ENCODE measurements at regions not wholly inside any gene's neighbourhood (a gene's known extent, or its start where the extent isn't known, plus 50 kb on each side); places are given as distances from the start of the nearest gene placed in this dataset.
"Not testable (repeated sequence)": the region's sequence is repeated elsewhere in the genome, so short reads cannot be mapped to it uniquely, and the experiment has no call there.

DNA sequence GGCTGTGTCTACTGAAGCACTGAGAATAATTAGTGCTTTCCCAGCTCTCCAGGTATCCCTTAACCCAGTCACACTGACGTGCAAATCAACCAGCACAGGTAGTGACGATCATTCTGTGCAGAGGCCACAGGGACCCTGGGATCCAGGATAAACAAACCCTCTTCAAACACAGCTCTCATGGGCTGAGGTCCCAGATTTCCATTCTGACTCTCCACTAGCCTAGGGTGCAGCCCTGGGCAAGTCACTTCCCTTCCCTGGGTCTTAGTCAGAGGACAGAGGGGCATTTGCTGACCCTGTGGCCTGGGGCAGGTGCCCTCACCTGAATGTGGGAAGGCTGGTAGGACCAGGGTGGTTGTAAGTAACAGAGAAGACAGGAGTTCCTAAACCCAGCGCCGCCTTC lies 724.7 kb downstream of the MATN1 start:
- intact Hi-C loops (cut with micrococcal nuclease; ENCODE audit: unreplicated experiment): no loop called here
- H3K27me3 Mint-ChIP-seq (ENCODE audit: insufficient read depth, unreplicated experiment): no peaks in the 10 kb centered on the region
- no peaks in the 10 kb centered on the region for H3K4me1 ChIP-seq
- TF ChIP-seq, protein P1, sequence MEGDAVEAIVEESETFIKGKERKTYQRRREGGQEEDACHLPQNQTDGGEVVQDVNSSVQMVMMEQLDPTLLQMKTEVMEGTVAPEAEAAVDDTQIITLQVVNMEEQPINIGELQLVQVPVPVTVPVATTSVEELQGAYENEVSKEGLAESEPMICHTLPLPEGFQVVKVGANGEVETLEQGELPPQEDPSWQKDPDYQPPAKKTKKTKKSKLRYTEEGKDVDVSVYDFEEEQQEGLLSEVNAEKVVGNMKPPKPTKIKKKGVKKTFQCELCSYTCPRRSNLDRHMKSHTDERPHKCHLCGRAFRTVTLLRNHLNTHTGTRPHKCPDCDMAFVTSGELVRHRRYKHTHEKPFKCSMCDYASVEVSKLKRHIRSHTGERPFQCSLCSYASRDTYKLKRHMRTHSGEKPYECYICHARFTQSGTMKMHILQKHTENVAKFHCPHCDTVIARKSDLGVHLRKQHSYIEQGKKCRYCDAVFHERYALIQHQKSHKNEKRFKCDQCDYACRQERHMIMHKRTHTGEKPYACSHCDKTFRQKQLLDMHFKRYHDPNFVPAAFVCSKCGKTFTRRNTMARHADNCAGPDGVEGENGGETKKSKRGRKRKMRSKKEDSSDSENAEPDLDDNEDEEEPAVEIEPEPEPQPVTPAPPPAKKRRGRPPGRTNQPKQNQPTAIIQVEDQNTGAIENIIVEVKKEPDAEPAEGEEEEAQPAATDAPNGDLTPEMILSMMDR (IDR thresholded peaks at IDR 0.05; ENCODE audit: insufficient read depth in 1 of 2, low read depth in 1 of 2, low read length in 1 of 2, severe bottlenecking in 1 of 2, unreplicated experiment in 1 of 2): no peak
- BruUV-seq (replicated peaks): no TSS peak
- no peaks in the 10 kb centered on the region for H3K27me3 ChIP-seq (replicated peaks; ENCODE audit: control insufficient read depth, insufficient read depth, low read length)
- no peaks in the 10 kb centered on the region for H3K4me1 Mint-ChIP-seq (ENCODE audit: low read depth, unreplicated experiment)
- CTCF ChIA-PET: no interaction called here
- POLR2A ChIA-PET: no interaction called here
- no peak overlapping the region for H3K4me3 Mint-ChIP-seq (ENCODE audit: unreplicated experiment)
- DNase-seq: no peak
- no peak overlapping the region for H3K4me3 ChIP-seq (ENCODE audit: low read depth, low read length)
- no peaks in the 10 kb centered on the region; the same call in 1 of the 2 replicates for H3K9me3 ChIP-seq
- no peaks in the 10 kb centered on the region for H3K36me3 ChIP-seq (ENCODE audit: control insufficient read depth, insufficient read depth, low read length)
- peaks cover 11% of the 10 kb centered on the region for H3K9me3 Mint-ChIP-seq (ENCODE audit: unreplicated experiment)
- H3K27ac Mint-ChIP-seq (ENCODE audit: unreplicated experiment): no peak overlapping the region
- H3K36me3 Mint-ChIP-seq (ENCODE audit: insufficient read depth, unreplicated experiment): no peaks in the 10 kb centered on the region

DNA sequence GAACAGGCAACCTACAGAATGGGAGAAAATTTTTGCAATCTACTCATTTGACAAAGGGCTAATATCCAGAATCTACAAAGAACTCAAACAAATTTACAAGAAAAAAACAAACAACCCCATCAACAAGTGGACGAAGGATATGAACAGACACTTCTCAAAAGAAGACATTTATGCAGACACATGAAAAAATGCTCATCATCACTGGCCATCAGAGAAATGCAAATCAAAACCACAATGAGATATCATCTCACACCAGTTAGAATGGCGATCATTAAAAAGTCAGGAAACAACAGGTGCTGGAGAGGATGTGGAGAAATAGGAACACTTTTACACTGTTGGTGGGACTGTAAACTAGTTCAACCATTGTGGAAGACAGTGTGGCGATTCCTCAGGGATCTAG lies 725.6 kb downstream of the MATN1 start:
- CTCF ChIA-PET: not testable (repeated sequence)

DNA sequence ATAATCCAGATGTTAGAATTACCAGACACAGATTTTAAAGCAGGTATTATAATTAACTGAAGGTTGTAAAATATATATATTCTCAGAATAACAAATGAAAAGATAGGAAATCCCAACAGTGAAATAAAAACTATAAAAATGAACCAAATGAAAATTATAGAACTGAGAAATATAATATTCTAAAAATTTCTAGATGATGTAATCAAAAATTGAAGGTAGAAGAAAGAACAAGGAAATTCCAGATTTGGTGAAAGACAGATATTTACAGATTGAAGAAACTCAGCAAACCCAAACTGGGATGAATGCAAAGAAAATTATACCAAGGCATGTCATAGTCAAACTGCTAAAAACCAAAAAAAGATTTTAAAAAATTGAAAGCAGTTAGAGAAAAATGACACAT lies 729.4 kb downstream of the MATN1 start:
- Mint-ChIP-seq H3K27me3 (ENCODE audit: insufficient read depth, unreplicated experiment) (no peaks in the 10 kb centered on the region), H3K4me1 (ENCODE audit: low read depth, unreplicated experiment) (no peaks in the 10 kb centered on the region), H3K9me3 (ENCODE audit: unreplicated experiment) (peaks cover 36% of the 10 kb centered on the region), H3K4me3 (ENCODE audit: unreplicated experiment) (no peak overlapping the region), H3K36me3 (ENCODE audit: insufficient read depth, unreplicated experiment) (no peaks in the 10 kb centered on the region), H3K27ac (ENCODE audit: unreplicated experiment) (no peak overlapping the region)
- no peaks in the 10 kb centered on the region for H3K36me3 ChIP-seq (ENCODE audit: control insufficient read depth, insufficient read depth, low read length)
- no peaks in the 10 kb centered on the region; the same call in 1 of the 2 replicates for H3K9me3 ChIP-seq
- ChIA-PET CTCF (no interaction called here), POLR2A (no interaction called here)
- no peak overlapping the region for H3K4me3 ChIP-seq (ENCODE audit: low read depth, low read length)
- TF ChIP-seq, protein P1 (IDR thresholded peaks at IDR 0.05; ENCODE audit: insufficient read depth in 1 of 2, low read depth in 1 of 2, low read length in 1 of 2, severe bottlenecking in 1 of 2, unreplicated experiment in 1 of 2): no peak
- no peak for DNase-seq
- no peaks in the 10 kb centered on the region for H3K4me1 ChIP-seq
- intact Hi-C loops (cut with micrococcal nuclease; ENCODE audit: unreplicated experiment): no loop called here
- no peaks in the 10 kb centered on the region for H3K27me3 ChIP-seq (replicated peaks; ENCODE audit: control insufficient read depth, insufficient read depth, low read length)
- BruUV-seq (replicated peaks): no TSS peak

More for the DNA sequence above, 725.6 kb downstream of the MATN1 start:
- H3K4me3 ChIP-seq (ENCODE audit: low read depth, low read length); DNase-seq; H3K27me3 ChIP-seq (replicated peaks; ENCODE audit: control insufficient read depth, insufficient read depth, low read length); H3K9me3 ChIP-seq; H3K36me3 ChIP-seq (ENCODE audit: control insufficient read depth, insufficient read depth, low read length); H3K4me3 Mint-ChIP-seq (ENCODE audit: unreplicated experiment); H3K27me3 Mint-ChIP-seq (ENCODE audit: insufficient read depth, unreplicated experiment); H3K4me1 Mint-ChIP-seq (ENCODE audit: low read depth, unreplicated experiment); H3K27ac Mint-ChIP-seq (ENCODE audit: unreplicated experiment); H3K4me1 ChIP-seq; BruUV-seq (replicated peaks); intact Hi-C loops (cut with micrococcal nuclease; ENCODE audit: unreplicated experiment); H3K36me3 Mint-ChIP-seq (ENCODE audit: insufficient read depth, unreplicated experiment); POLR2A ChIA-PET: not testable (repeated sequence)
- H3K9me3 Mint-ChIP-seq (ENCODE audit: unreplicated experiment): peaks cover 19% of the 10 kb centered on the region

DNA sequence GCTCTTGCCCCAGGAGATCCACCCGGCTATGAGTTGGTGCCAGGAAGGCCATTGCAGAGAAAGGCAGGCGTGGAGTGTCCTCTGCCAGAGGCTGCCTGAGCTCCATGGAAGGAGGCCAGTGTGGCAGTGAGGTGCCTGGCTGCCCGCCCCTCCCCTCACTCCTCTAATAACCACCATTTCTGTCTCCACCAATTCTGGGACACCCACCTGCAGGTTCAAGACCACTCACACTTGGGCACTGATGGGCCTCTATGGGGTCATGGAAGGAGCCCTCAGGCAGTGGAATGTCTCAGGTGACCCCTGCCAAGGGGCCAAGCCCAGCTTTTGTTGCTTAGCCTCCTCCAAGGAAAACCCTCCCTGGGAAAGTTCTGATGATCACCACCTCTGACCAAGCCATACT lies 731.6 kb downstream of the MATN1 start:
- no peaks in the 10 kb centered on the region for H3K36me3 Mint-ChIP-seq (ENCODE audit: insufficient read depth, unreplicated experiment)
- peaks cover 36% of the 10 kb centered on the region for H3K9me3 Mint-ChIP-seq (ENCODE audit: unreplicated experiment)
- Histone ChIP-seq H3K36me3 (ENCODE audit: control insufficient read depth, insufficient read depth, low read length) (no peaks in the 10 kb centered on the region), H3K4me3 (ENCODE audit: low read depth, low read length) (no peak overlapping the region), H3K9me3 (no peaks in the 10 kb centered on the region; the same call in 1 of the 2 replicates), H3K4me1 (no peaks in the 10 kb centered on the region), H3K27me3 (replicated peaks; ENCODE audit: control insufficient read depth, insufficient read depth, low read length) (no peaks in the 10 kb centered on the region)
- H3K27ac Mint-ChIP-seq (ENCODE audit: unreplicated experiment): no peak overlapping the region
- TF ChIP-seq, protein P1 (IDR thresholded peaks at IDR 0.05; ENCODE audit: insufficient read depth in 1 of 2, low read depth in 1 of 2, low read length in 1 of 2, severe bottlenecking in 1 of 2, unreplicated experiment in 1 of 2): no peak
- no peak for DNase-seq
- H3K4me3 Mint-ChIP-seq (ENCODE audit: unreplicated experiment): no peak overlapping the region
- BruUV-seq (replicated peaks): no TSS peak
- H3K4me1 Mint-ChIP-seq (ENCODE audit: low read depth, unreplicated experiment): no peaks in the 10 kb centered on the region
- CTCF ChIA-PET: no interaction called here
- no peaks in the 10 kb centered on the region for H3K27me3 Mint-ChIP-seq (ENCODE audit: insufficient read depth, unreplicated experiment)
- intact Hi-C loops (cut with micrococcal nuclease; ENCODE audit: unreplicated experiment): no loop called here
- POLR2A ChIA-PET: no interaction called here
